Fibroblast of peridontal ligament (primary cell): ENCODE measurements at regions not wholly inside any gene's neighbourhood (a gene's known extent, or its start where the extent isn't known, plus 50 kb on each side); places are given as distances from the start of the nearest gene placed in this dataset.
"Not testable (repeated sequence)": the region's sequence is repeated elsewhere in the genome, so short reads cannot be mapped to it uniquely, and the experiment has no call there.

Source experiments
- DNase-seq: peaks from one replicate; pipeline ENCODE4 v3.0.0-alpha.2; 2010; ENCODE audit errors: extremely low read depth

- no peak for DNase-seq
Observed at GRCh38 chr12:41680155-41680554, 464.5 kb downstream of the GXYLT1 start.

DNA sequence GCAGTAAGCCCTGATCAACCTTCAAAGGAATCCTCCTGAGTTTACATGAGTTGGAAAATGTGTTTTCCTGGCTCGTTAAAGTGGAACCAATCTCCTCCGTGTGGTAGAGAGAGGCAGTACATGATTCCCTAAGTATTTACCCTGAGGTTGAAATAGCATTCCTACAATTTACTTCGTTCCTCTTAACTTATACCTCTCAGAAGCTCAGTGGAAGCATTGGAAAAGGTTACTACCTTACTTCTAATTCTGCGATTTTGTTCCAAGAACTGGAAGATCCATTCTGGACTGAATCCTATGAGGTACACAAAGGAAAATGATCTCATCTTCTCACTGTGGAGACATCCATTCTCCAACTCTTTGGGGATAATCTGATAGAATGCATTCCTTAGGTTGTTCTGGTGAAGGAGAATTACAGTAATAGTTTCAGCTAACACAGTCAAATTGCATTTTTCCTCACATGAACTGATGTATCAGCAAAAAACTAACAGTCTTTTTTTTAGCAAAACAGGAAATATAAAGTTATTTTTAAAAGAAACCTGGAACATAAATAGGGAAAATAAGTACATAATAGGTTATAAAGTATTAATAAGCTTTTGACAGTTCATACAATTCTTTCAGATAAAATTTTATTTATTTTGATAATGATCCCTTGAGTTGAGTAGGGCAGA is 475.6 kb downstream of the PDZRN4 start:
- DNase-seq = peak; percentile 0

- DNase-seq = no peak
Observed at GRCh38 chr12:41661141-41661765, 473.1 kb downstream of the PDZRN4 start.

DNA sequence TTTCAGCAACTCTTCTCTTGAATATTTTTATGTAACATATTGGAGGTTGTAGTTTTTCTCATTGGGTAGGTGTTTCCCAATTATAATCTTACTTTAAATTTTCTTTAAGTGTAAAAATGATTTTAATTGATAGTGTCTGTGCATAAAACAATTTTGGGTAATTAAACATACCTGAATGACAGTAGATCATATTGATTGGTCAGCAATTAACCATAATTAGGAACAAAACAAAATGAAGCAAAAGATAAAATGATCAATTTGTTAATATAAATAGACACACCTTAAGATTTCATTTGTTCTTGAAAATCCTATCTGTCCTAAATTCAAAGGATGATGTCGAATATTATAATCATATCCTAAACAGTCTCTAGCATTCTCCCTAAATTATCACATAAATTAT is 468.3 kb downstream of the PDZRN4 start:
- no peak for DNase-seq

DNA sequence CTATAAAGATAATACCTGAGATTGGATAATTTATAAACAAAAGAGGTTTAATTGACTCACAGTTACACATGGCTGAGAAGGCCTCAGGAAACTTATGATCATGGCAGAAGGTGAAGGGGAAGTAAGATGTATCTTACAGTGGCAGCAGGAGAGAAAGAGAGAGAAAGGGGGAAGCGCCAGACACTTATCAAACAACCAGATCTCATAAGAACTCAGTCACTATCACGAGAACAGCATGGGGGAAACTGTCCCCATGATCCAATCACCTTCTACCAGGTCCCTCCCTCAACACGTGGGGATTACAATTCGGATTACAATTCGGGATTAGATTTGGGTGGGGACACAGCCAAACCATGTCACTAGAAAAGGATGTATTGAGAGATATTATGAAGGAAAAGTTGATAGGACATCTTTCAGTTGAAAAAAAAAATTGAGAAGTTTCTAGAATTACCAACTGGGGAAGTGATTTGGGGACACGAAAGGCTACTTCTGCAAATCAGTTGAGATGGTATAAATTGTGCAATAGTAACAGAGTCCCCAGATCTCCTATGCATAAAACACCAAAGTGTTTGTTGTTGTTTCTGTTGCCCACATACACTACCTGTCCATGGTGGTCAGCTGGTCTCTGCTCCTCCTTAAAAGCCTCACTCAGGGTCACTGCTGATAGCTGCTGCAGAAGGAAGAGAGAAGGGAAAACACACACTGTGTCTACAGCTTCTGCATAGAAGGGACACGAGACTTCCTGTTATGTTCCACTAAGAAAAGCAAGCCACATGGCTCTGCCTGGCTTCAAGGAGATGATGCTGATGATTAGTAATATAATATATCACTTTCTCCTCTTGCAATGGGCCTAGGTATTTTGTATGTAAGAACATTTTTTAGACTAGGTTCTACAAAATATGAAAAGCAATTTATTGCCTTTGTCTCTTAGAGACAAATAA is 465.5 kb downstream of the PDZRN4 start:
- DNase-seq = no peak

GRCh38 chr12:41652981-41653380 is 464.9 kb downstream of the PDZRN4 start:
- DNase-seq = no peak

DNA sequence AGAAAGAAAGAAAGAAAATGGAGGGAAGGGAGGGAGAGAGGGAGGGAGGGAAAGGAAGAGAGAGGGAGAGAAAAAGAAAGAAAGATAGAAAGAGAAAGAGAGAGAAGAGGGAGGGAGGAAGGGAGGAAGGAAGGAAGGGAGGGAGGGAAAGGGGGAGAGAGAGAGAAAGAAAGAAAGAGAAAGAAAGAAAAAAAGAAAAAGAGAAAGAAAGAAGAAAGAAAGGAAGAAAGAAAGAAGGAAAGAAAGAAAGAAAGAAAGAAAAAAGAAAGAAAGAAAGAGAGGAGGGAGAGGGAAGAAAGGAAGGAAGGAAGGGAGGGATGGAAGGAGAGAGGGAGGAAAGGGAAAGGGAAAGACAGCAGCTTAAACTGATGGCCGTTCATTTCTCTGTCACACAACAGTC is 457.5 kb downstream of the PDZRN4 start:
- DNase-seq = no peak

DNA sequence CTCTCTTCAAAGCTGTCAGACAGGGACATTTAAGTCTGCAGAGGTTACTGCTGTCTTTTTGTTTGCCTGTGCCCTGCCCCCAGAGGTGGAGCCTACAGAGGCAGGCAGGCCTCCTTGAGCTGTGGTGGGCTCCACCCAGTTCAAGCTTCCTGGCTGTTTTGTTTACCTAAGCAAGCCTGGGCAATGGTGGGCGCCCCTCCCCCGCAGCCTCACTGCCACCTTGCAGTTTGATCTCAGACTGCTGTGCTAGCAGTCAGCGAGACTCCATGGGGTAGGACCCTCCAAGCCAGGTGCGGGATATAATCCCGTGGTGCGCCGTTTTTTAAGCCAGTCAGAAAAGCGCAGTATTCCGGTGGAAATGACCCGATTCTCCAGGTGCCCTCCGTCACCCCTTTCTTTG is 454.7 kb downstream of the PDZRN4 start:
- not testable (repeated sequence) for DNase-seq

DNA sequence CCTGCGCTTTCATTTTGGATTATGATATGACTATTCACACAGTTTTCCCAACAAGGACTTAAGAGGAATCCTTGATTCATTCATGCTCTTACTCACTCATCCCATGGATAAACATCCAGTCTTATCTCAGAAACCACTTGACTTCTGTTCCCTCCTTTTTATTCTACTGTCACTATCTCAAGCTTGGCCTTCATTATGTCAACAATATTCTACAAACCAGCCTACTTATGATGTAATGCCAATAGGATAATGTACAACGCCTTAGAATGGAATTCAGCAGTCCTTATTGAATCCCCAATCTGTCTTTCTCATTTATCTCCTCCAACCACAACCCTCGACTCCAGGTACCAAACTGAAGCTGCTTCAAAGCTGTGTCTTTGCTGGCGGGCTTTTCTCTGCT is 448.5 kb downstream of the PDZRN4 start:
- DNase-seq = no peak

DNA sequence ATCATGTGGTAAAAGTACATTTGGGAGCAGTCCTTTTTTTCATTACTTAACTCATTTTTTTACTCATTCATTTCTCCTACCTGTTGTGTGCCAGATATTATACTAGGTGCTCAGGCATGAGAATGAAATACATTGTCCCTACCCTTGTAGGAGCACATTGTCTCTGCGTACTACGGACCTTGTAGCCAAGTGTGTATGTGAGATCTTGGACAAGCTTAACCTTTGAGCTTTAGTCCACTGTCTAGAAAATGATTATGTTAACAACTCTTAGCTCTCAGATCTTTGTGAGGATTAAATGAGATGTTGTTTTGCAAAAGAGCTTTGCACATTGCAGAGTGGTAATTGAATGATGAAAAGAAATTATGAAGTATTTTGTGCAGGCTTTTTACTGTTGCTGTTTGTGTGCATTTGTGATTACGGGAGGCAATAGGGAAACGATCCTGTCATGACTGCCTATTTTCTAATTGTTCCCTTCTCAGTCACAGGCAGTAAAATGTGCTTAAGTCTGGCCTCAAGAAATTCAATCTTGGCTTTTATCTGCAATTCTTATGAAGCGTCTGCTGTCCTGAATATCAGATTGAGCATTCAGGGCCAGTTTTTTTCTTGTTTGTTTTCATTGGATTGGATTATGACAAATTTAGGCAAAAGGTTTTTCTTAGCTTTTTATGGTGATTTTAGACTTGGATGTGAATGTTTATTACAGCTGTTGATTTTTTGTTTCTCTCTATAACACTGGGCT is 447.7 kb downstream of the PDZRN4 start:
- DNase-seq = no peak

GRCh38 chr12:41634091-41634490 is 446.0 kb downstream of the PDZRN4 start:
- DNase-seq = no peak

DNA sequence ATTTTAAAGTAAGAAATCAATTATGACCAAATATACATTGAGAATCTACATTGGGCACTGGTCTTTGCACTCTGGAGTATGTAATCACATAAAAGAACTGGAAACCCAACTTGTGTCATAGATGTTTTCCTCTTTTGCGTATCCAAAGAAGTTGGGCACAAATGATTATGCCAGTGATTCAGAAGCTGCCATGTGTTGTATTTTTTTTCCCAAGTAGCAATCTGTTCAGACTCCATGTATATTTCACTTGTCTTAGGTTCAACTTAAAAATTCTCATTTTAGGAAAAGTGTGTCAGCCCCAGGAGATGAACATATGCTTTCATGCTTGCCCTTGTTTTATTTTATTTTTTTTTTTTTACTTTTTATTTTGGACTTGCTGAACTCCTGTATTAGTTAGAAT is 441.5 kb downstream of the PDZRN4 start:
- no peak for DNase-seq

- DNase-seq = no peak
Observed at GRCh38 chr12:41627476-41627875, 439.4 kb downstream of the PDZRN4 start.

DNA sequence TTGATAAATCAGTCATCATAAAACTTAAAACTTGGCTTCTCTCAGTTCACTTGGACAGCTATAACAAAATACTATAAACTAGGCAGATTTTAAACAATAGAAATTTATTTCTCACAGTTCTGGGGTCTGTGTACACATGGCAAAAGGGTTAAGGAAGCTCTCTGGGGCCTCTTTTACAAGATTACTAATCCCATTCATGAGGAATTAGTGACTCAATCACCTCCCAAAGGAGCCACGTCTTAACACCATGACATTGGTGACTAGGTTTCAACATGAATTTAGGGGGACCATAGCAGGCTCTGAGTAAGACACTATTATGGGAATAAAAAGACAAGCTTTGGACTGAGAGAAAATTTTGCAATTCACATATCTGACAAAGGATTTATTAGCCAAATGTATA is 436.5 kb downstream of the PDZRN4 start:
- DNase-seq = no peak
